K562 (cell line): ENCODE measurements at regions not wholly inside any gene's neighbourhood (a gene's known extent, or its start where the extent isn't known, plus 50 kb on each side); places are given as distances from the start of the nearest gene placed in this dataset.

ENCODE experiments used
- ATAC-seq: fragments of 200-7000 bp; cut with Tn5 transposase; 3 replicates; pipeline ENCODE4 v1.9.1; 2020; ENCODE audit warnings: moderate library complexity
- BruUV-seq: library from RNA; stranded (reverse); fragments of 400-500 nt; replicated peaks from 2 replicates; lab custom pipeline; 2021; lab: Mats Ljungman, UMichigan
- CTCF ChIA-PET: fragments of 300-600 bp; formaldehyde crosslinking; extraction: SDS; loops from one replicate; lab custom pipeline; 2021; ENCODE audit warnings: low intra/inter-chr PET ratio; lab: Yijun Ruan, JAX
- POLR2A ChIA-PET: fragments of 300-600, 350-650 bp; sonication (Branson Sonifier 250); formaldehyde crosslinking; extraction: SDS; loops from one replicate; lab custom pipeline; 2021; ENCODE audit warnings: antibody characterized with exemption, inconsistent platforms; lab: Yijun Ruan, JAX
- DNase-seq, 4 experiments: peaks; one replicate each; pipeline versions ENCODE4 v3.0.0 to v3.0.0-alpha.2; 2011 to 2018; ENCODE audit warnings: low spot score in 3 of 4, mixed read lengths in 3 of 4; ENCODE audit errors: extremely low read depth in 1 of 4
- FAIRE-seq: peaks from 2 replicates; lab custom pipeline; 2011; peaks lifted over from hg19 to GRCh38; lab: Jason Lieb, UNC
- H2AFZ ChIP-seq: 2 replicates; pipeline ENCODE4 v1.6.0; 2011; ENCODE audit warnings: low read depth, low read length, control low read depth, inconsistent platforms
- H3K27ac ChIP-seq: fragments of 200-600 bp; 3 replicates; pipeline ENCODE4 v1.8.0; 2011; ENCODE audit warnings: low read depth, mild to moderate bottlenecking, control low read depth, inconsistent platforms, low read length, moderate library complexity, mixed read lengths; ENCODE audit errors: extremely low read depth
- H3K27me3 ChIP-seq, 2 experiments: fragments of 300-600 bp in 1 of 2; 2 replicates in 1 of 2; 3 replicates in 1 of 2; pipeline versions ENCODE4 v1.6.0 to v1.8.0; 2011; ENCODE audit warnings: inconsistent platforms in 2 of 2, low read length in 2 of 2, mild to moderate bottlenecking in 1 of 2, mixed read lengths in 1 of 2, moderate library complexity in 1 of 2; ENCODE audit not compliant: control insufficient read depth in 2 of 2, insufficient read depth in 2 of 2
- H3K36me3 ChIP-seq: fragments of 300-600 bp; 3 replicates; pipeline ENCODE4 v1.8.0; 2011; ENCODE audit warnings: mild to moderate bottlenecking, low read length, inconsistent platforms; ENCODE audit not compliant: control insufficient read depth, insufficient read depth
- H3K4me1 ChIP-seq, 2 experiments: fragments of 200-600 bp in 1 of 2; replicated peaks in 1 of 2; 2 replicates in 1 of 2; 3 replicates in 1 of 2; pipeline versions ENCODE4 v1.5.1 to v1.8.0; 2011; ENCODE audit warnings: inconsistent platforms in 2 of 2, low read length in 2 of 2, mild to moderate bottlenecking in 1 of 2, mixed read lengths in 1 of 2, moderate library complexity in 1 of 2; ENCODE audit not compliant: control insufficient read depth in 2 of 2, insufficient read depth in 2 of 2
- H3K4me2 ChIP-seq: 2 replicates; pipeline ENCODE4 v1.6.1; 2011; ENCODE audit warnings: low read length, control low read depth, inconsistent platforms, mixed read lengths; ENCODE audit not compliant: insufficient read depth
- H3K4me3 ChIP-seq: fragments of 200-600 bp; sonication (generic), shearing (Covaris generic); 2 replicates; pipeline ENCODE4 v1.5.1; 2016; ENCODE audit warnings: control low read depth, inconsistent platforms
- H3K79me2 ChIP-seq: fragments of 200-600 bp; 3 replicates; pipeline ENCODE4 v1.8.0; 2011; ENCODE audit warnings: low read length, inconsistent platforms; ENCODE audit not compliant: control insufficient read depth, insufficient read depth
- H3K9ac ChIP-seq, 2 experiments: 2 replicates each; pipeline versions ENCODE4 v1.6.0 to v1.6.1; 2011; ENCODE audit warnings: low read depth in 2 of 2, low read length in 2 of 2, control low read depth in 1 of 2, inconsistent platforms in 1 of 2, mild to moderate bottlenecking in 1 of 2, mixed read lengths in 1 of 2; ENCODE audit not compliant: insufficient read depth in 1 of 2
- H3K9me1 ChIP-seq: one replicate; pipeline ENCODE4 v1.6.0; 2011; ENCODE audit warnings: inconsistent platforms, mild to moderate bottlenecking, low read length, moderate library complexity; ENCODE audit not compliant: control insufficient read depth, insufficient read depth
- H3K9me3 ChIP-seq: replicated peaks from 2 replicates; pipeline ENCODE4 v1.5.1; 2011; ENCODE audit warnings: low read depth, low read length, inconsistent platforms; ENCODE audit not compliant: control insufficient read depth, insufficient read depth
- H4K20me1 ChIP-seq: replicated peaks from 2 replicates; pipeline ENCODE4 v1.6.1; 2011; ENCODE audit warnings: low read length, inconsistent platforms, mixed read lengths; ENCODE audit not compliant: control insufficient read depth, insufficient read depth
- ADNP ChIP-seq: fragments of 200-800 bp; sonication (Bioruptor generic); IDR thresholded peaks from 2 replicates; pipeline ENCODE4 v1.6.1; 2016; ENCODE audit warnings: missing genetic modification characterization, missing compliant biosample characterization
- ARNT ChIP-seq, 2 experiments: fragments of 450-650 bp; IDR thresholded peaks; 2 replicates each; pipeline ENCODE4 v1.6.1; 2016; ENCODE audit warnings: mild to moderate bottlenecking in 1 of 2
- BDP1 ChIP-seq: IDR thresholded peaks from 3 replicates; pipeline ENCODE4 v1.6.1; 2011; ENCODE audit not compliant: insufficient read length, insufficient read depth
- CBX2 ChIP-seq: fragments of 200-600 bp; sonication (generic); IDR thresholded peaks from one replicate; pipeline ENCODE4 v1.6.1; 2012; ENCODE audit warnings: mild to moderate bottlenecking, low read length, inconsistent platforms; ENCODE audit not compliant: insufficient read depth, poor library complexity, severe bottlenecking
- CREM ChIP-seq: IDR thresholded peaks from 2 replicates; pipeline ENCODE4 v1.6.1; 2014; ENCODE audit warnings: antibody characterized with exemption, low read depth
- MAZ ChIP-seq, 2 experiments: fragments of 450-650 bp in 1 of 2; sonication (generic) in 1 of 2; formaldehyde crosslinking; IDR thresholded peaks in 1 of 2; conservative IDR thresholded peaks in 1 of 2; 2 replicates each; pipeline versions ENCODE4 v1.4.0 to v1.5.0; 2020; ENCODE audit warnings: mild to moderate bottlenecking in 1 of 2, missing genetic modification reagents in 1 of 2
- POLR3A ChIP-seq: IDR thresholded peaks from 2 replicates; pipeline ENCODE4 v1.6.1; 2011; ENCODE audit warnings: borderline replicate concordance, mild to moderate bottlenecking, moderate library complexity; ENCODE audit not compliant: insufficient read length, insufficient read depth; ENCODE audit errors: extremely low read depth
- POLR3G ChIP-seq: IDR thresholded peaks from 2 replicates; pipeline ENCODE4 v1.6.1; 2011; ENCODE audit not compliant: insufficient read length, insufficient replicate concordance; ENCODE audit errors: extremely low read depth
- PTTG1 ChIP-seq: fragments of 450-650 bp; IDR thresholded peaks from 2 replicates; pipeline ENCODE4 v1.6.1; 2016; ENCODE audit warnings: low read depth, mild to moderate bottlenecking, missing genetic modification characterization, missing compliant biosample characterization
- SAFB ChIP-seq: fragments of 200-400 bp; formaldehyde crosslinking; IDR thresholded peaks from 2 replicates; pipeline ENCODE4 v1.6.1; 2017; ENCODE audit warnings: low read depth, low read length, borderline replicate concordance
- TAF9B ChIP-seq: fragments of 450-650 bp; IDR thresholded peaks from 2 replicates; pipeline ENCODE4 v1.6.1; 2018; ENCODE audit warnings: mild to moderate bottlenecking; ENCODE audit not compliant: partially characterized antibody
- ZNF354B ChIP-seq: fragments of 250-450 bp; sonication (Bioruptor Pico); IDR thresholded peaks from 2 replicates; pipeline ENCODE4 v1.4.0; 2020
- ZNF780A ChIP-seq: fragments of 250-450 bp; sonication (Bioruptor Pico); IDR thresholded peaks from 2 replicates; pipeline ENCODE4 v1.5.0; 2021; ENCODE audit warnings: mild to moderate bottlenecking
- WGBS: fragments of 100-300 bp; shearing (Covaris generic); methylation state at CpG from one replicate; pipeline ENCODE4 v1.1.6; 2016; ENCODE audit warnings: low coverage, mixed read lengths; ENCODE audit not compliant: insufficient coverage; ENCODE audit errors: missing lambda C conversion rate; 5-methylcytosine and 5-hydroxymethylcytosine counted together
- in situ Hi-C: fragments of 300-500 bp; cut with MboI; formaldehyde crosslinking; loops from 4 replicates; pipeline ENCODE4 v1.15.0; 2018; ENCODE audit warnings: inconsistent platforms, mixed read lengths
- intact Hi-C: fragments of 100-400 bp; cut with micrococcal nuclease; formaldehyde crosslinking; loops from 2 replicates; pipeline ENCODE4 v1.14.2; 2022
- TF ChIP-seq, protein P1 (sequence below): fragments of 250-450 bp; sonication (Bioruptor Pico); IDR thresholded peaks from 2 replicates; pipeline ENCODE4 v1.4.0; 2020
- TF ChIP-seq, protein P2 (sequence below): fragments of 250-450 bp; sonication (Bioruptor Pico); IDR thresholded peaks from 2 replicates; pipeline ENCODE4 v1.5.1; 2021; ENCODE audit warnings: mild to moderate bottlenecking

DNA sequence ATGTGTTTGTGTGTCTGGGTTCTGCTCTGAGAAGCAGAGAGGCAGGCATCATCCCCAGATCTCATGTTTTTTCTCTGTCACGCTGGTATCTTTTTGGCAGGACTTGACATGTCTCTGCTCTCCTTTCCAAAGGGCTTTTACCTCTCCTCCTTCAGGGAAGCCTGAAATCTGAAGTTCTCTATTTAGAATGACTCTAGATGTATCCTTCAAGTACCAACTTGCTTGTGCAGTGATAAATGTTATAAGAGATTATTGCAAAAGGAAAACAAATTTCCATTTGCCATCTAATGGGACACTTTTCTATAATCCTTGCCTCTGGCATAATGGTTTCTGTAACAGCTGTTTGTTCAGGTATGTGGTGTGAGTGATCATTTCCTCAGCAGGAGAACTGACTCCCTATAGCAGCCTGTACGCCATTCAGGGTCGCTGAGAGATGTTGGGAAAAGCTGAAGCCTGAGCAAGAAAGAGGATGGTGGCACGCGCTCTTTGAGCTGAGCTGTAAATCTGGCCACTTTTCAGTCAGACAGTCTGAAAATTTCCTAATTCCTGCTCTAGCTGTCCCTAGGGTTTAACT lies 72.5 kb downstream of the CNGA2 start:
- intact Hi-C loops (no loop called here), in situ Hi-C loops (no loop called here)
- FAIRE-seq (no peak), DNase-seq (no peak), ATAC-seq (no peak)
- H3K9me3 ChIP-seq = no peaks in the 10 kb centered on the region
- no peak overlapping the region for H3K4me2 ChIP-seq
- no peaks in the 10 kb centered on the region for H3K36me3 ChIP-seq
- ChIA-PET POLR2A (no interaction called here), CTCF (no interaction called here)
- H3K9ac ChIP-seq = no peak overlapping the region
- H3K4me1 ChIP-seq = no peaks in the 10 kb centered on the region
- H3K79me2 ChIP-seq = no peaks in the 10 kb centered on the region
- H3K27me3 ChIP-seq = no peaks in the 10 kb centered on the region; a peak in 3 of 5 replicates
- H3K4me3 ChIP-seq = no peak overlapping the region
- H3K27ac ChIP-seq = no peak overlapping the region
- no TSS peak for BruUV-seq
- no peak overlapping the region for H2AFZ ChIP-seq
- no peaks in the 10 kb centered on the region for H4K20me1 ChIP-seq
- H3K9me1 ChIP-seq = no peaks in the 10 kb centered on the region
- WGBS = 0% methylated on average over 3 of the region's 5 CpGs
- TF ChIP-seq TAF9B (no peak), CREM (no peak), PTTG1 (tag) (no peak), ADNP (tag) (no peak), MAZ (CRISPR knock-in tag; conservative IDR thresholded peaks at IDR 0.05 in 1 of 2, IDR thresholded peaks at IDR 0.05 in 1 of 2) (no peak), POLR3G (no peak), ZNF780A (no peak), CBX2 (no peak), SAFB (no peak), ZNF354B (CRISPR knock-in tag) (no peak), ARNT (IDR thresholded peaks at IDR 0.05) (no peak), BDP1 (no peak), POLR3A (no peak)
- TF ChIP-seq, protein P1, sequence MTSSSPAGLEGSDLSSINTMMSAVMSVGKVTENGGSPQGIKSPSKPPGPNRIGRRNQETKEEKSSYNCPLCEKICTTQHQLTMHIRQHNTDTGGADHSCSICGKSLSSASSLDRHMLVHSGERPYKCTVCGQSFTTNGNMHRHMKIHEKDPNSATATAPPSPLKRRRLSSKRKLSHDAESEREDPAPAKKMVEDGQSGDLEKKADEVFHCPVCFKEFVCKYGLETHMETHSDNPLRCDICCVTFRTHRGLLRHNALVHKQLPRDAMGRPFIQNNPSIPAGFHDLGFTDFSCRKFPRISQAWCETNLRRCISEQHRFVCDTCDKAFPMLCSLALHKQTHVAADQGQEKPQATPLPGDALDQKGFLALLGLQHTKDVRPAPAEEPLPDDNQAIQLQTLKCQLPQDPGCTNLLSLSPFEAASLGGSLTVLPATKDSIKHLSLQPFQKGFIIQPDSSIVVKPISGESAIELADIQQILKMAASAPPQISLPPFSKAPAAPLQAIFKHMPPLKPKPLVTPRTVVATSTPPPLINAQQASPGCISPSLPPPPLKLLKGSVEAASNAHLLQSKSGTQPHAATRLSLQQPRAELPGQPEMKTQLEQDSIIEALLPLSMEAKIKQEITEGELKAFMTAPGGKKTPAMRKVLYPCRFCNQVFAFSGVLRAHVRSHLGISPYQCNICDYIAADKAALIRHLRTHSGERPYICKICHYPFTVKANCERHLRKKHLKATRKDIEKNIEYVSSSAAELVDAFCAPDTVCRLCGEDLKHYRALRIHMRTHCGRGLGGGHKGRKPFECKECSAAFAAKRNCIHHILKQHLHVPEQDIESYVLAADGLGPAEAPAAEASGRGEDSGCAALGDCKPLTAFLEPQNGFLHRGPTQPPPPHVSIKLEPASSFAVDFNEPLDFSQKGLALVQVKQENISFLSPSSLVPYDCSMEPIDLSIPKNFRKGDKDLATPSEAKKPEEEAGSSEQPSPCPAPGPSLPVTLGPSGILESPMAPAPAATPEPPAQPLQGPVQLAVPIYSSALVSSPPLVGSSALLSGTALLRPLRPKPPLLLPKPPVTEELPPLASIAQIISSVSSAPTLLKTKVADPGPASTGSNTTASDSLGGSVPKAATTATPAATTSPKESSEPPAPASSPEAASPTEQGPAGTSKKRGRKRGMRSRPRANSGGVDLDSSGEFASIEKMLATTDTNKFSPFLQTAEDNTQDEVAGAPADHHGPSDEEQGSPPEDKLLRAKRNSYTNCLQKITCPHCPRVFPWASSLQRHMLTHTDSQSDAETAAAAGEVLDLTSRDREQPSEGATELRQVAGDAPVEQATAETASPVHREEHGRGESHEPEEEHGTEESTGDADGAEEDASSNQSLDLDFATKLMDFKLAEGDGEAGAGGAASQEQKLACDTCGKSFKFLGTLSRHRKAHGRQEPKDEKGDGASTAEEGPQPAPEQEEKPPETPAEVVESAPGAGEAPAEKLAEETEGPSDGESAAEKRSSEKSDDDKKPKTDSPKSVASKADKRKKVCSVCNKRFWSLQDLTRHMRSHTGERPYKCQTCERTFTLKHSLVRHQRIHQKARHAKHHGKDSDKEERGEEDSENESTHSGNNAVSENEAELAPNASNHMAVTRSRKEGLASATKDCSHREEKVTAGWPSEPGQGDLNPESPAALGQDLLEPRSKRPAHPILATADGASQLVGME (CRISPR knock-in tag) = no peak
- TF ChIP-seq, protein P2, sequence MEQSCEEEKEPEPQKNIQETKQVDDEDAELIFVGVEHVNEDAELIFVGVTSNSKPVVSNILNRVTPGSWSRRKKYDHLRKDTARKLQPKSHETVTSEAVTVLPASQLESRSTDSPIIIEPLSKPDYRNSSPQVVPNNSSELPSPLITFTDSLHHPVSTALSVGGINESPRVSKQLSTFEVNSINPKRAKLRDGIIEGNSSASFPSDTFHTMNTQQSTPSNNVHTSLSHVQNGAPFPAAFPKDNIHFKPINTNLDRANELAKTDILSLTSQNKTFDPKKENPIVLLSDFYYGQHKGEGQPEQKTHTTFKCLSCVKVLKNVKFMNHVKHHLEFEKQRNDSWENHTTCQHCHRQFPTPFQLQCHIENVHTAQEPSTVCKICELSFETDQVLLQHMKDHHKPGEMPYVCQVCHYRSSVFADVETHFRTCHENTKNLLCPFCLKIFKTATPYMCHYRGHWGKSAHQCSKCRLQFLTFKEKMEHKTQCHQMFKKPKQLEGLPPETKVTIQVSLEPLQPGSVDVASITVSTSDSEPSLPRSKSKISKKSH = no peak
